ENCODE measurements at regions not wholly inside any gene's neighbourhood (a gene's known extent, or its start where the extent isn't known, plus 50 kb on each side); places are given as distances from the start of the nearest gene placed in this dataset.

GRCh38 chr6:170041526-170041925 lies 249.4 kb downstream of the DLL1 start:
- TF ChIP-seq CTCF (IDR thresholded peaks at IDR 0.05; ENCODE audit: insufficient read depth, low read length) = no peak
- H3K4me3 ChIP-seq (ENCODE audit: low read depth, low read length) = no peak overlapping the region
- no peak for DNase-seq (ENCODE audit: low read depth)

- H3K4me3 ChIP-seq (ENCODE audit: low read depth, low read length) = no peak overlapping the region
- TF ChIP-seq CTCF (IDR thresholded peaks at IDR 0.05; ENCODE audit: insufficient read depth, low read length) = no peak
- no peak for DNase-seq (ENCODE audit: low read depth)
Observed at GRCh38 chr6:170040906-170041305, 250.0 kb downstream of the DLL1 start.

- no peak overlapping the region for H3K4me3 ChIP-seq (ENCODE audit: low read depth, low read length)
- TF ChIP-seq CTCF (IDR thresholded peaks at IDR 0.05; ENCODE audit: insufficient read depth, low read length) = no peak
- no peak for DNase-seq (ENCODE audit: low read depth)
Observed at GRCh38 chr6:170040115-170040500, 250.8 kb downstream of the DLL1 start.

- H3K4me3 ChIP-seq (ENCODE audit: low read depth, low read length) = no peak overlapping the region
- TF ChIP-seq CTCF (IDR thresholded peaks at IDR 0.05; ENCODE audit: insufficient read depth, low read length) = no peak
- DNase-seq (ENCODE audit: low read depth) = no peak
Observed at GRCh38 chr6:170039156-170040114, 251.4 kb downstream of the DLL1 start.

GRCh38 chr6:170038708-170039107 lies 252.2 kb downstream of the DLL1 start:
- no peak for DNase-seq (ENCODE audit: low read depth)
- H3K4me3 ChIP-seq (ENCODE audit: low read depth, low read length) = no peak overlapping the region
- no peak for TF ChIP-seq CTCF (IDR thresholded peaks at IDR 0.05; ENCODE audit: insufficient read depth, low read length)

- DNase-seq (ENCODE audit: low read depth) = no peak
- no peak overlapping the region for H3K4me3 ChIP-seq (ENCODE audit: low read depth, low read length)
- no peak for TF ChIP-seq CTCF (IDR thresholded peaks at IDR 0.05; ENCODE audit: insufficient read depth, low read length)
Observed at GRCh38 chr6:170038251-170038650, 252.6 kb downstream of the DLL1 start.
